ENCODE measurements at regions not wholly inside any gene's neighbourhood (a gene's known extent, or its start where the extent isn't known, plus 50 kb on each side); places are given as distances from the start of the nearest gene placed in this dataset.
"Not testable (repeated sequence)": the region's sequence is repeated elsewhere in the genome, so short reads cannot be mapped to it uniquely, and the experiment has no call there.

DNA sequence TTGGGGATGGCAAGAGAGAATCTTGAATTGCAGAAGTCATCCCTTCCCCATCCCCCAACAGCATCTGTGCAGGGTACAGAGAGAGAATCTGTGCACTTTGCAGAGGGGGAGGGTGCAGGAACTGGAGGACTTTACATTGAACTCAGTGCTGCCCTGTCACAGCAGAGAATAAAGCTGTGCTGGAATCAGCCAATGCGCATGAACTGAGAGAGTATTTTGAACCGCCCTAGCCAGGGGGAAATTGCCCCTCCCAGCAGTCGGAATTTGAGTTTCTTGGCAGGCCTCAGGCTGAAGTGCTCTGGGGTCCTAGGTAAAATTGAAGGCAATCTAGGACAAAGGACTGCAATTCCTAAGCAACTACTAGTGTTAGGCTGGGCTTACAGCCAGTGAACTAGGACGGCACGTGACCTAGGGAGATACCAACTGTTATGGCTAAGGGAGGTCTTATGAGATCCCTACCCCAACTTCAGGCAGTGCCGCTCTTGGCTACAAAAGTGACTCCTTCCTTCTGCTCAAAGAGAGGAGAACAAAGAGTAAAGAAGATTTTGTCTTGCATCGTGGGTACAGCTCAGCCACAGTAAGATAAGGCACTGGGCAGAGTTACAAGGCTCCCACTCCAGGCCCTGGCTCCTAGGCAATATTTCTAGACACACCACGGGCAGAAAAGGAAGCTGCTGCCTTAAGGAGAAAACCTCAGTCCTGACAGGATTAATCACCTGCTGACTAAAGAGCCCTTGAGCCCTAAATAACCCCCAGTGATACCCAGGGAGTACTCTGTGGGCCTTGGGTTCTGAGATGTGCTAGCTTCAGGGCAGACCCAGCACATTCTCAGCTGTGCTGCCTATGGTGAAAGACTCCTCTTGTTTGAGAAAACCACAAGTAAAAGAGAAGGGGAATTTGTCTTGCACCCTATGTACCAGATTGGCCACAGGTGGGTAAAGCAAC, 300.5 kb upstream of the ALCAM start:
- DNase-seq (ENCODE audit: low read depth in 2 of 2), result no peak

DNA sequence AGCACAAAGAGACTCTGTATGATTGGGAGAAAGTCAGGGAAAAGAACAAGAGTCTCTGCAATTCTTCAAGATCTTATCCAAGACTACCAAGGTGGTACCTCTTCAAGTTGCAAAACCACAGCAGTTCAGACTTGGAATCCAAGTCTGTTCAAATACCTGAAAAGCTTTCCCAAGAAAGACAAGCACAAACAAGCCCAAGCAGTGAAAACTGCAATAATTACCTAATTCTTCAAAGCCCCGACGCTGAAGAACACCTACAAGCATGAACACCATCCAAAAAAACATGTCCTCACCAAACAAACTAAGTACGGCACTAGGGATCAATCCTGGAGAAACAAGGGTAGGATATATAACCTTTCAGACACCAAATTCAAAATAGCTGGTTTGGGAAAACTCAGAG, 299.3 kb upstream of the ALCAM start:
- DNase-seq (ENCODE audit: low read depth in 2 of 2), result no peak

DNA sequence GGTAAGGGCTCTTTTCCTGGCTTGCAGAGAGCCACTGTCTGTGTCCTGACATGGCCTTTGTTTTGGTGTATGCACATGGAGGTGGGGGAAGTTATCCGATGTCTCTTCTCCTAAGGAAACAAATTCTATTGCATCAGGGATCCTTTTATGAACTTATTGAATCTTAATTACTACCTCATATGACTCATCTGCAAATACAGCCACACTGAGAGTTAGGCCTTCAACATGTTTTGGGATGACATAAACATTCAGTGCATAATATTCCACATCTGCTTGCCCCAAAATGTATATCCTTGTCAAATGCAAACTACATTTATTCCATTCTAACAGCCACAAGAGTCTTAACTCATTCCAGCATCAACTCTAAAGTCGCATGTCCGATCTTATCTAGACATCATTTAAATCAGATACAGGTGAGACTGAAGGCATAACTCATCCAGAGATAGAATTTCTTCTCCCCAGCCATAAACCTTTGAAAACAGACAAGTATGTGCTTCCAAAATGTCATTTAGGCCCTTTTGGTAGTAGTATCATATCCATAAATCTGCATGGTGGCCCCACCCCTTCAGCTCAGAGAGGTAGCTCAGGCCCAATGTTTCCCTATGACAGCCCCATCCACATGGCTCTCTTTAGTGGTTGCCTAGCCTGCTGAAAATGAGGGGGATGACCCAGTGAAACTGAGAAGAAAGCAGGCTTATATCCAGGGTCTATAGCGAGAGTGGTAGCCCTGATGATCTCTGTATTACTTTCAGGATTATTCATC, 289.5 kb upstream of the ALCAM start:
- DNase-seq (ENCODE audit: low read depth in 2 of 2), result no peak

DNA sequence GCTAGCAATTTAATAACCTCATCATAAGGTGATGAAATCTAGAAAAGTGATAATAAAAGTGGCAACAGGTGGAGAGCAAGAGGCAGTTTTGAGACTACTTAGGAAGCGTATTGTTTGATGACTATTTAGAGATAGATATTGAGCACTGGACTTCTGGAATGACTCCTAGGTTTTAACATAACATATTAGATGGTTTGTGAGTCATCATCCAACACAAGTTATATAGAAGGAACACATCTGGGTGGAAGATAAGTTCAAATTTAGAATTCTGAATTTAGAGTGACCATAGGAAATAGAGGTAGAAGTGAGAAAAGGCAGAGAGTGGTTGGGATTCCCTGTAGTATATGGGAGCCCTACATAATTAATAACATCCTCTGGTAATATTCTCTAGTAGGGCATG, 282.8 kb upstream of the ALCAM start:
- no peak for DNase-seq (ENCODE audit: low read depth in 2 of 2)

DNA sequence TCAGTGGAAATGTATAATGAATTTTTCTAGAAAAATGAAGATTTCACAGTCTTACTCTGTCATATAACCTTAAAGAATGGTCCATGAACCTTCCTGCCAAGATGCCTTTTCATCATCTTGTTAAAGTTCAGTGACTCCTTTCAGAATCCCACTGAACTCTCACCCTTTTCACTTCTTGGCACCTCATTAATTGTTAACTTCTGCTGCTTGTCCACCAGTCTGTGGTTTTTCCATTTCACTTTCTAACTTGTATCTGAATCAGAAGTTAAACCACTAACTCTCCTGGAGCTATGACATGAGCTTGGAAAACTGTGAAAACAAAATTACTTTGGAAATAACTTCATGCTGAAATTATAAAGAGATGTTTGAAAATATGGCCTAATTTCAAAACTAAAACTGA, 281.2 kb upstream of the ALCAM start:
- DNase-seq (ENCODE audit: low read depth in 2 of 2), result no peak

DNA sequence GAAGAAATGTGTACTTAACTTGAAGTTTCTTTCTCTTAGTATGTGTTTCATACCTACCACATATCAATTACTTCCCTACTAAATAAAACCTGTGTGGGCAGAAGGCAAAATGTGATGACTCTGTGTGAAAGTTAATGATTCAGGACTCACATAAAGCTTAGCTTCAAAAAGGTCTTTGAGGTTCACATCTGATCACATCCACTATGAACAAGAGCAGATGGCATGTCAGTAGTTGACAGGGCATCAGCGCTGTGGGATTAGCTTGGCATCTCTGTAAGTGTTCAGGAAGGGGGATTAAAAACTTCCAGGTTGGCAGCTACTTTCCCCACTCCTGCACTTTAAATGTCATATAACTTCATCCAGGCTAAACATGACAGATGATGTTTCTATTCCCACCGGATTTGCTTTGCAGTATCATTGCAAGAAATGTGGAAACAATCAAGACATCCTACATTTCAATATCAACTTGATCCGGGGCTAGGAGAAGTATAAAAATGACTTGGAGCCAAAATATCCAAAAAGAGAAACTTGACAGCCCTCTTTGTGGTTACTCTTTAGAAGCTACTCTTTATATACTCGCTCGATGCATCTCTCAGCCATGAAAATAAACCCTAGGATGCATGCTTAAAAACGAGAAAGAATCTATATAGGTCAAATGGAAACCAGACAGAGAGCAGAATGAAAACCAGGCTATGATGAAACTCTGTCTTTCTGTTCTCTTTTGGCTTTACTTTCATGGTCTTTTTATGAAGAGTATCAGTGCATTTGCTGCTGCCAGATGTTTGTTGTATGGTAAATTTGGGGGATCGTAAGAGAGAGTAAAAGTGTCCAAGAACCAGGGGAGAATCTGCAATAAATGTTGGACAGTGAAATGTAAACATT, 273.1 kb upstream of the ALCAM start:
- DNase-seq (ENCODE audit: low read depth in 2 of 2), result no peak

DNA sequence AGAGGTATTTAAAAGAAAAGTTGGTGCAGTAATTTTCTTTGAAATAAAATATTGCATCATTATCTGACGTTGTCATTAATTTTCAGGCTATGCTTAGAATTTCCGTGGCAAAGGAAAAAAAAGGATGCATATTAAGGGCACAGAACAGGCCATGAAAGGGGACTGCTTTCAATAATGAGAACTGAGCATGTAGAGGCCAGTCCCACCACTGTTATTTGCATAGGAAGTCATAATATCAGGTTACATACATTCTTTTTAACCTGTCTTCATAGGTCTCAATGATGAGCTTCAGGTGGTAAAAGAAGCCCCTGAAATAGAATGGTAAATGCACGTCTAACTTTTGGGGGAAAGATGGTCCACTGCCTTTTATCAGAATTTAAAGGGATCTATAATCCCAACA, 272.1 kb upstream of the ALCAM start:
- no peak for DNase-seq (ENCODE audit: low read depth in 2 of 2)

DNA sequence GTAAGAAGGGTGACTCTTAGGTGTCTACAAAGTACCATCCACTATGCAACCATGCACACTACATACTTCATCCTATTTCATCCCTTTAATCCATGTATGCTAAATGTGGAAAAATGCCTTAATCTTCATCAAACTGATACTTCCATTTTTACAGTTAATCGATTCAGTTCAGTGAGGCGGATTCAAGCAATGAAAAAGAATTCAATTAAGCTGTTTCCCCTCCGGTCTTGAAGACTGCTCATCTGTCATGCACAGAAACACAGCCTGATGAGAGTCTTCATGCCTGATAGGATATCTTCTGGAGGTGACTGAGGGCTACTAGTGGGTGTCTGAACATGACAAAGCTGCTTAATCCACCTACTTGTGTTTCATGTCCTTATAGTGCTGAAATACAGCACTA, 270.6 kb upstream of the ALCAM start:
- DNase-seq (ENCODE audit: low read depth in 2 of 2), result no peak

DNA sequence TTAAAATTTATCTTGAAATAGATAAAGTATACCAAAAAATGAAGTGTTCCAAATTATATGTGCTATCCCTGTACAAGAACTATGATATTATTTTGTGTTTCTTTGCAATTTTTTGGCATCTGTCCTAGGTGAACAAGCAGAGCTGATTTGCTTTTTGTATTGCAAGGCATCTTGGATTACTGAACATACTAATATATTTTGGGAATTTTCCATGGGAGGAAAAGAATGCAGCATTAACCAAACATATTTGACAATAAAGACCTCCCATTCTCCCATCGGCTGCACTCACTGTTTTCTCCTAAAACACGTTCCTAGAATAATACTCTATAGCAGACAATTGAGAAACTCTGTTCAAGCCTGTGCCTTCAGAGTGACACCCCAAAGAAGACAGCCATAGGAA, 265.1 kb upstream of the ALCAM start:
- no peak for DNase-seq (ENCODE audit: low read depth in 2 of 2)

DNA sequence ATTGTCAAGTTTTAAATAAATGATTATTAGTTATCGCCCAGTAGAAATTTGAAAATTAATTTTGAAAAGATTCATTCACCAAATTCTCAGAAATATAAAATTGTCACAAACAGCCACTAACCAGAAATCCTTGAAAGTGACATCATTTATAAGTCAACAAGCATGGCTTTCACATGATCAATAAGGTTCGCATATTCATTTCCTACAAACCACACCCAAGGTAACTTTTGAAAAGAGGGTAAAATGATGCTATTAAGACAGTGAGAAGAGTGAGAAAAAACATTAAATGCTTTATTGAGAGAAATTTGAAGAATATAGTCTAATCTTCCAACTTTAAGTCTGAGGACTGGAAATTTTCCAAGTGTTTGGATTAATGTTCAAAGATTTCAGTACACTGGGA, 263.6 kb upstream of the ALCAM start:
- no peak for DNase-seq (ENCODE audit: low read depth in 2 of 2)

DNA sequence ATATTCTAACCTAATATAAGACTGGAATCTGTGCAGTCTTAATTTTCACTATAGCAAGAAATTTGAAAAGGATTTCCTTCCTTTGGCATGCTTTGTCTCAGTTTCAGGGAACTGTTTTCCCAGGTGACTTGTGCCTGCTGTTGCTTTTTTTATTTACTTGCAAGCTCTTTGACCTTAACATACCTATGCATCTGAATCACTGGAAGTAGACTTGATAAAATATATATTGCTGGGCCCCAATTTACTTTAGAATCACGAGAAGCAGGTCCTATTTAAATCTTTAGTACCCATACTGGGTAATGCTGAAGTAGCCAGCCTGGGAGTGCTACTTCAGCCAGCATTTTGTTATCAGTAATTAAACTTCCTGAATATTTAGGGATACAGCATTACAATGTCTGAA, 257.9 kb upstream of the ALCAM start:
- peak in 1 of 2 donors; percentile 14 for DNase-seq (ENCODE audit: low read depth in 2 of 2)

DNA sequence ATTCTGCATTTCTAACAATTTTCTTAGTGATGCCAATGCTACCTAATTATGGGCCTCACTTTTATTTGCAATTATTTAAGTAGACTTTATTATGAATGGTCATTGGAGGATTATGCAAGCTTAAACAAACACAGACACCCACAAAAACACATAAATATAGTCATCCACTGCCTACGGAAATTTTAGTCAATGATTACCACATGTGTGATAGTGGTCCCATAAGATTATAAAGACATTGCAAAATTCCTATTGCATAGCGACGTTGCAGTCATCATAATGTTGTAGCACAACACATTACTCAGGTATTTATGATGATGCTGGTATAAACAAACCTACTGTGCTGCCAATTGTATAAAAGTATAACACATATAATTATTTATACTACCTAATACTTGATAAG, 247.8 kb upstream of the ALCAM start:
- no peak for DNase-seq (ENCODE audit: low read depth in 2 of 2)

DNA sequence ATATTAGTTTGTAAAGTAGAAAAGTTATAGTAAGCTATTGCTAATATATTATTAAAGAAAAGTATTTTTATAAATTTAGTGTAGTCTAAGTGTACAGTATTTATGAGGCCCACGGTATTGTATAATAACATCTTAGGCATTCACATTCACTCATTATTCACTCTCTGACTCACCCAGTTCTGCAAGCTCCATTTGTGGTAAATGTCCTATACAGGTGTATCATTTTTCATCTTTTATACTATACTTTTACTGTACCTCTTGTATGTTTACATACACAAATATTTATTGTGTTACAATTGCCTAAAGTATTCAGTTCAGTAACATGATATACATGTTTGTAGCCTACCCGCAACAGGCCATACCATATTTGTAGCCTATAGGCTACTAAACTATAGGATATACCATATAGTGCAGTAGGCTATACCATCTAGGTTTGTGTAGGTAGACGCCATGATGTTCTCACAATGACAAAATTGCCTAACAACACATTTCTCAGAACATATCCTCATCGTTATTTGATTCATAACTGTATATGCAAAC, 246.8 kb upstream of the ALCAM start:
- no peak for DNase-seq (ENCODE audit: low read depth in 2 of 2)

DNA sequence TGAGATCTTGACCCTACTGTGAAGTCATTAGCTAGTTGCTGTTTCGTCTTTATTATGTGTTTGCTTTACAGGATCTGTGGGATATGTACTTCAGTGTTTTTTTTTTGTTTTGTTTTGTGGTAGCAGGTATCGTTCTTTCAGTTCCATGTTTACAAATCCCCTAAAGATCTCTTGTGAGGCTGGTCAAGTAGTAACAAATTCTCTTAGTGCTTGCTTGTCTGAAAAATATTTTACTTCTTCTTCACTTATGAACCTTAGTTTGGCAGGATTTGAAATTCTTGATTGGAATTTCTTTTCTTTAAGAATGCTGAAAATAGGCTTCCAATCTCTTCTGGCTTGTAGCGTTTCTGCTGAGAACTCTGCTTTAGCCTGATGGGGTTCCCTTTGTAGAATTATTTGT, 235.8 kb upstream of the ALCAM start:
- no peak for DNase-seq (ENCODE audit: low read depth in 2 of 2)

DNA sequence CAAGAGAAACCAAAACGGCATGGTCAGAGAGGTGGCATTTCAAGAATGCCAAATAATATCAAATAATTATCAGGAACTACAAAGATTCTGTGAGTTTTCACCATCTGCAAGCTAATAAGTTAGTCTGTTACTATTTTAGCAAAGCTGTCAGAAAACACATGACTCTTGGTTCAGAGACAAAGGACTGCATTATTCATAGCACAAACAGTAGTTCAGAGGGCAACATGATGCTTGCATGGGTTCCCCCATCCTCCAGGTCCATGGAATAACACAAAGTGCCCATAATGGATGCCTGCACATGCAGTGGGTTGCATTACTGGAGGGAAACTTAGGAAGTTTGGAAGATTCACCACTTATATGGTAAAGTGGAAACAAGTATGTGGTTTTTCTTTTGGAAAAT, 228.8 kb upstream of the ALCAM start:
- DNase-seq (ENCODE audit: low read depth in 2 of 2), result no peak

DNA sequence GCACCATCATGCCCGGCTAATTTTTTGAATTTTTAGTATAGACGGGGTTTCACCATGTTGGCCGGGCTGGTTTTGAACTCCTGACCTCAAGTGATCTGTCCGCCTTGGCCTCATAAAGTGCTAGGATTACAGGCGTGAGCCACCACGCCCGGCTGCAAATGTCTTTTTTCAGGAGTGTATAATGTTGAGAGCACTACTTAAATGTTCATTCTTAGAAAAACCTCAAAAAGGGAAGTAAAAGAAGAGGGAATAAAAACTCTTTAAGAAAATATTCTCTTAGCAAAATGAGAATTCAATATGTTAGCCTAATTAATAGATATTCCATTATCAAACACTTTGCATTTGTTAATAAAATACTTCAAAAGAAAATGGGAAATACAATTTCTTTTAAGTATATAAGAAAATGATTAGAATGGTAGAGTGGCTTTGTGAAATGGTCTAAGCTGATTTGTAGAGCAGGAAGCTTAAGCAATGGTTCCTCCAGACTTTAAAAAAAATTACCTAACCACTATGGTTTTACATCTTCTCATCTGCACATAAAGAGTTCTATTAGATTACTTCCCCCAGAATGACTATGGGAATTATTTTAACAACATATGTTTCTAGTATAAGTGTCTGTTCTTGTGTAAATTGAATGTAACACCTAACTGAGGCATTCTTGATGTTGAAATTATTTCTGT, 226.7 kb upstream of the ALCAM start:
- DNase-seq (ENCODE audit: low read depth in 2 of 2), result no peak

DNA sequence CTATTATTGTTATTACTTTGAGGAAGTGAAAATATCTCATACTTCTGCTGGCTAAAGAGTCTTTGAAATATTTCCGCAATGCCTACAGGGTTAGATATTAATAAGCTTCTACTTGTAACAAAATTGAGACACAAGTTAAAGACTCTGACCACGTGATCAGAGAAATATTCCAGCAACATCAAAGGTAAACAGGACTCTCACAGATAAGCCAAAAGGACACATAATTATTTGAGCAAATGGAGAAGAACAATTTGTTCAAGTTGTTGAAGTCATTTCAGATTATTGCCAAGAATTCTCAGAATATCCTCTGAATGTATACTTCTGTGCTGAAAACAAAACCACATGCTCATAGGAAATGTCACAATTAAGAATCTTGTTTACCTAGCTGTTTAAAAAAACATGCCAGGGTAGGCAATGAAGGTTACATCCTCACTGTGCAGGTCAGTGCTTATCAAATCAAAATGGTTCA, 225.8 kb upstream of the ALCAM start:
- peak in 1 of 2 donors; percentile 28 for DNase-seq (ENCODE audit: low read depth in 2 of 2)

DNA sequence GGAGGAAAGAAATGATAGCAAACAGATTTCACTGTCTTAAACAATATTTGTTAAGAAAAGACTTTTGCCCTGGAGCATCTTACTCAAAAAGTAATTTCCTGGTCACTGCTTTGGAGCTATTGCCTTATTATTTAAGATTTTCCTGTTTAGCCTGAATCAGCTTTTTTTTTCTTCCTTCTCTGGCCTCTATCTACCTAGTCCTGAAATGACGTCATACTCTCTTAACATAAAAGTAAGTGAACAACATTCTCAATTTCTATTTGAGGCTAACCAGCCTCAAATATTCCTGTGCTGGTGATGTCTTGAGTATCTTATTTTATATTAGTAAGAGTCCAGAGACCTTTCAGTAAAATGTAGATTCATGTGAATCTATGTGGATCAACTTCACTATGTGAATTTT, 221.9 kb upstream of the ALCAM start:
- no peak for DNase-seq (ENCODE audit: low read depth in 2 of 2)

DNA sequence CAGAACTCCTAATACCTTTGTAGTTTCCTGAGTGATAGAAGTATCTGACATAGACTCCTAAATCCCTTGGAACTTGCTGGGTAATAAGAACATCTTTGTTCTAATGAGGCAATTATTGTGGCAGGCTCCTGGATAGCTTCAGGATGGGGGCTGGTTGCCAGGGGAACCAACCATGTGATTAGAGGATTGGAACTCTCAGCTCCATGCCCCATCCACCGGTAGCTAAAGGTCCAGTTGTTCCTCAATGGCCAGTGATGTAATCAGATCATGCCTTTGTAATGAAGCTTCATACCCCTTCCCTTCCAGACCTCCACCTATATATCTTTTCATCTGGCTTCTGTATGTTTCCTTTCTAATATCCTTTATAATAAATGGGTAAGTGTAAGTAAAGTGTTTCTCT, 221.2 kb upstream of the ALCAM start:
- no peak for DNase-seq (ENCODE audit: low read depth in 2 of 2)

DNA sequence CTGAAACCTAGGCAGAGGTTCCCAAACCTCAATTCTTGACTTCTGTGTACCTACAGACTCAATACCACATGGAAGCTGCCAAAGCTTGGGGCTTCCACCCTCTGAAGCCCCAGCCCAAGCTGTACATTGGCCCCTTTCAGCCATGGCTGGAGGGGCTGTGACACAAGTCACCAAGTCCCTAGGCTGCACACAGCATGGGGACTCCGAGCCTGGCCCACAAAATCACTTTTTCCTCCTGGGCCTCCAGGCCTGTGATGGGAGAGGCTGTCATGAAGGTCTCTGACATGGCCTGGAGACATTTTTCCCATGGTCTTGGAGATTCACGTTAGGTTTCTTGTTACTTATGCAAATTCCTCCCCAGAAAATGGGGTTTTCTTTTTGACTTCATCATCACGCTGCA, 217.5 kb upstream of the ALCAM start:
- not testable (repeated sequence) for DNase-seq (ENCODE audit: low read depth in 2 of 2)

DNA sequence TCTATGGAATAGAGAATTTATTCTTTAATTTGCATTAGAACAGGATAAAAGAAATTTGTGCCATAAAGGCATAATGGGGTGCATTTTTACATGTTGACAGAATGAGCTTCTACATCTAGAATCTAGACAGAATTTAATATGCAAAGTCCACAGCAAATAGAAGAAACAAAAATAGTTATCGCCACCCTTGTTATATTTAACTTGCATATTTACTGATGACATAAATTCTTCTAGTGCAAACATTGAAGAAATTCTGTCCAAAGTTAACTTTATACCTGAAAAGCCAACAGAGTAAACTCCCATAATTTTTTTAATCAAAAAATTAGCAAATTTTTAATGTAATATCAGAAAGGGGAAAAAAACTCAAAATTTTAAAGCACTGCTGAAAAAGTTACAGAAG, 213.7 kb upstream of the ALCAM start:
- DNase-seq (ENCODE audit: low read depth in 2 of 2), result no peak

Data from dermis microvascular lymphatic vessel endothelial cell (primary cell).